WERI-Rb-1 (cell line): ENCODE measurements at regions not wholly inside any gene's neighbourhood (a gene's known extent, or its start where the extent isn't known, plus 50 kb on each side); places are given as distances from the start of the nearest gene placed in this dataset.
A peak's percentile ranks its signal among the peaks of the same experiment; 100 is the strongest.

Experiments used
- DNase-seq: peaks from one replicate; pipeline ENCODE4 v3.0.0-alpha.2; 2020
- H3K27ac ChIP-seq: fragments of 250-450 bp; sonication (Bioruptor Pico); 2 replicates; pipeline ENCODE4 v1.5.1; 2020; ENCODE audit warnings: mild to moderate bottlenecking, moderate library complexity
- H3K27me3 ChIP-seq: fragments of 250-450 bp; sonication (Bioruptor Pico); 2 replicates; pipeline ENCODE4 v1.5.1; 2021; ENCODE audit warnings: mild to moderate bottlenecking, low read depth, moderate library complexity; ENCODE audit not compliant: insufficient read depth, severe bottlenecking
- H3K36me3 ChIP-seq: fragments of 250-450 bp; sonication (Bioruptor Pico); 2 replicates; pipeline ENCODE4 v1.5.1; 2020; ENCODE audit warnings: mild to moderate bottlenecking, moderate library complexity
- H3K4me3 ChIP-seq: 2 replicates; pipeline ENCODE4 v1.5.1; 2011; ENCODE audit warnings: low read depth, mild to moderate bottlenecking, control low read depth, low read length
- H3K9me3 ChIP-seq: fragments of 250-450 bp; sonication (Bioruptor Pico); 2 replicates; pipeline ENCODE4 v1.5.1; 2021; ENCODE audit warnings: mild to moderate bottlenecking, moderate library complexity; ENCODE audit not compliant: severe bottlenecking
- CTCF ChIP-seq: IDR thresholded peaks from 2 replicates; pipeline ENCODE4 v1.5.1; 2011; ENCODE audit warnings: low read depth, mild to moderate bottlenecking, control low read depth, inconsistent platforms, low read length

DNA sequence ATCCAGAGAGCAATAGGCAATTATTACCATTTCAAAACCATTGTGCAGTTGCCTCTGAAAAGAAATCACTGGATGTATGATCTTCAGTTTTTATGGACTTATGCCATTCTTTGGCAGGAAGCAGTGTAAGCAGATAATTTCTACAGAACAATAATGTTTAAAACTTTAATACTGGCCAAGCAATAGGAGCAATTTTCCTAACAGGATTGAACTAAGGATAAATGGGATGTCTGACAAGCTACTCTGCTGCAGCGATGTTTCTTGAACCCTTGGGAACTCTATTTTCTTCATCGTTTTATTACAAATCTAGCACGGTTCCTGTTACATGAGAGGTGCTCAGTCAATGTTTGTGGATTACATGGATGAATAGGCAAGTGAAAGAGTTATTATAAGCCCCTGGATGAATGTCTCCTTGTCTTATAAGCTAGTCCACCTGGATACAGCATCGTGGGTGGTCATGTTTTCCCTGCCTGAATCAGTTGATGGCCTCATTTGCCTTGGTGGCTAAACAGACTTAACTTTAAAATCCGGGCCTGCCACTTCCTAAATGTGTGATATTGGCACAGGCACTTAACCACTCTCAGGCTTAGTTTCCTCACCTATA, 68.2 kb upstream of the MDM1 start:
- Histone ChIP-seq H3K4me3 (no peak overlapping the region), H3K36me3 (no peaks in the 10 kb centered on the region), H3K27ac (no peak overlapping the region), H3K9me3 (no peaks in the 10 kb centered on the region), H3K27me3 (no peaks in the 10 kb centered on the region)
- peak; percentile 62 for DNase-seq
- no peak for TF ChIP-seq CTCF

DNA sequence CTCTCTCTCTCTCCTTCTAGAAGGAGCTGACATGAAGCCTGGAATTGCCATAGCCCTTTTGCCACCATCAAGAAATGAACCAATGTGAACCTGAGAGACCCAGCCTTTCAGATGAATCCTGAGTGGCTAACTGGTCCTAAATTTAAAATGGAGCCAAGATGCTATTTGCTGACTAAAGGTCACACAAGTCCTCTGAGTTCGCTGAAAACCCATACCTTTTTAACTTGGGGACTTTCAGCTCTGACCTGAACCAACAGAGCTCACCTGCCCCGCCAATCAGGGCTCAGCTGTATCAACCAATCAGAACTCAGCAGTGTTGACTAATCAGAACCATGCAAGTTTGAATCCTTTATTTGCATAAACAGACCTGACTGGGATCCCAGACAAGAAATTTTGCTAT, 70.3 kb upstream of the MDM1 start:
- TF ChIP-seq CTCF: no peak
- DNase-seq: no peak
- Histone ChIP-seq H3K4me3 (no peak overlapping the region), H3K9me3 (no peaks in the 10 kb centered on the region), H3K36me3 (no peaks in the 10 kb centered on the region), H3K27me3 (no peaks in the 10 kb centered on the region), H3K27ac (no peak overlapping the region)

GRCh38 chr12:68403296-68403695, 71.1 kb upstream of the MDM1 start:
- no peak for DNase-seq
- H3K36me3 ChIP-seq: no peaks in the 10 kb centered on the region
- no peak overlapping the region for H3K27ac ChIP-seq
- H3K27me3 ChIP-seq: no peaks in the 10 kb centered on the region
- TF ChIP-seq CTCF: no peak
- H3K4me3 ChIP-seq: no peak overlapping the region
- no peaks in the 10 kb centered on the region for H3K9me3 ChIP-seq

DNA sequence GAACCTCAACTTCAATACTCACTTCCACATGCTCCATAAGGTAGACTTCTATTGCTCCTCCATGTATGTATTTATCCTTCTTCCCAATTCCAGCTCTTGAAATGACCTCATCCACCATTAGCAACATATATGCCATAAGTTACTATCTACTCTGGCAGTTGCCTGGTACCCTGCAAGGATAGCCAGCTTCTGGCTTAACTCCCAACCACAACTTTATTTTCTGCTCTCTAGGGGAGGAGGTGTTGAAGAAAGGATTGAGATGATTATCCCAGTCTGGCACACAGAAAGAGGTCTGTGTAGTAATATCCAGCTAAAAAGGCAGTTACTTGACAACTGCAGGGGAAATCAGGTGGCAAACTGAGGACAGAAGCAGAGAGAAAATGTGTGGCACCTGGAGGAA, 71.5 kb upstream of the MDM1 start:
- Histone ChIP-seq H3K4me3 (no peak overlapping the region), H3K36me3 (no peaks in the 10 kb centered on the region), H3K27me3 (no peaks in the 10 kb centered on the region), H3K27ac (no peak overlapping the region), H3K9me3 (no peaks in the 10 kb centered on the region)
- no peak for TF ChIP-seq CTCF
- no peak for DNase-seq

GRCh38 chr12:68405343-68405781, 73.2 kb upstream of the MDM1 start:
- no peak overlapping the region for H3K27ac ChIP-seq
- H3K36me3 ChIP-seq: no peaks in the 10 kb centered on the region
- H3K27me3 ChIP-seq: no peaks in the 10 kb centered on the region
- no peak for TF ChIP-seq CTCF
- DNase-seq: no peak
- H3K4me3 ChIP-seq: no peak overlapping the region
- H3K9me3 ChIP-seq: no peaks in the 10 kb centered on the region

- H3K4me3 ChIP-seq: no peak overlapping the region
- no peaks in the 10 kb centered on the region for H3K27me3 ChIP-seq
- no peak overlapping the region for H3K27ac ChIP-seq
- TF ChIP-seq CTCF: peak; percentile 35
- no peaks in the 10 kb centered on the region for H3K9me3 ChIP-seq
- no peaks in the 10 kb centered on the region for H3K36me3 ChIP-seq
- DNase-seq: peak; percentile 16
These were observed 74.0 kb upstream of the MDM1 start for GRCh38 chr12:68406134-68406576.
